ENCODE measurements at regions not wholly inside any gene's neighbourhood (a gene's known extent, or its start where the extent isn't known, plus 50 kb on each side); places are given as distances from the start of the nearest gene placed in this dataset.

DNA sequence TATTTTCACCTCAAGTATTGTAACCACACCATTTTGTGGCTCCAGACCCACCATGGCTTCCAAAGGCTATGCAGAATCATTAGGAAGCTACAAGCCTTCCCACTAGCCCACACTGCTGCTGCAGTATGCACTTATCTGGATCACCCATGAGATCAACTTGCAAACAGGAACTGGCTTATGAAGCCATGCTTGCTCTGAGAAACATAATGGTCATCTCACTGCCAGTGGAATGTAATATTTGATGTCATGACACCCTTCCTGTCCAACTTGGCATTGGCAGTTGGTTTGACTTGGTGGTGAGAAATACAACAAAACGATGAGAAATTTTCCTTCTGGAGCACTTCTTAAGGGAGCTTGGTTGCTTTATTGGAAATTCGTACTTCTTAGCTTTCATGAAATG, 69.3 kb upstream of the FRMD6 start:
- DNase-seq (ENCODE audit: low read depth): no peak

DNA sequence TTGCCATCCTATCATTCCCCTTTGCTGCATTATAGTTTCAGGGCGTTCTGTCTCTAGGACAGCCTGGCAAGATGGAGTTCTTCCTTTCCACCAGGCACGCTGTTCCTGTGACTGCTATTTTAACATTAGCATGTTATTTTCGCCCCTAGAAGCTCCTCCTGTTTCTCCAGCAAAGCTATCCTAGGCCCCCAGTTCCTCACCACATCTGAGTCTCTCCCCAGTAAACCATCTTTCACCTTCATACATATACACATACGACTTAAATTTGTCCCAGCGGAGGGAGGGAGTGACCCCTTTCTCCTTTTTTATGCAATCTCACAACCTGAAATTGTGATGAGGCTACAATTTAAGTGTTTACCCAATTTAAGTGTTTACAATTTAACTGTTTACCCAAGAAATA, 66.7 kb upstream of the FRMD6 start:
- no peak for DNase-seq (ENCODE audit: low read depth)

DNA sequence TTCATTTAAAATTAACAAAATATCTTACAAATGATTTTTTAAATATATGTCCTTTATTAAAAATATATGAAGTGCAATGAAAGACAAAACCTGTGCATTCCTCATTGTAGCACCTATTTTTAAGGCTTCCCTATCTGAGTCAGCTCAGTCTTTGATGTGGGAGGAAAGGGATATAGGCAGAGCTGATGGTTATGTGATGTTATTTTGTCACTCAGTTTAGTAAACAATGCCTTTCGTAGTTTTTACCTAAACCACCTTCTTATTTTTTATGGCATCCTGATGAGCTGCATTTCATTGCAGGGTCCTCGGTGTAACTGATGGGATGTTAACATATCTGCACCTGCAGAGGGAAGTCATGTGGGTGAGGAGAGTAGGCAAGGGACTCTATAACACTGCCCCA, 58.9 kb upstream of the FRMD6 start:
- DNase-seq (ENCODE audit: low read depth): no peak

DNA sequence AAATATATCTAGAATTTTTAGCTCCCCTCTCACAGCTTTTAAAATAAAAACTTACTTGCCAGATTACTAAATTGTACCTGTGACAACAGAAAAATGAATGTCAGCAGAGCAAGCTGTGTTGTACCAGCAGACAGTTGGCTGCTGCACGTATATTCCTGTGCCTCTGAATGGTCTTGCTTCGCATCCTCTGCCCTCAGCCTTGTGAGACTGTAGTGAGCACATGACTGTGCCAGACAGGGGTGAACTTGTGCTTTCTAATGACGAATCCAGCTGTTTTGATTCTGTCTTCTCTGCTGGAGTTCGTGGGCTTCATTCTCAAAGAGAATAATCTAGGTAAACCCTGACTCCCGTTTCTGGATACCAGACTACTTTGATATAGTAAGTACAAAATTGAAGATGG, 58.3 kb upstream of the FRMD6 start:
- no peak for DNase-seq (ENCODE audit: low read depth)

DNA sequence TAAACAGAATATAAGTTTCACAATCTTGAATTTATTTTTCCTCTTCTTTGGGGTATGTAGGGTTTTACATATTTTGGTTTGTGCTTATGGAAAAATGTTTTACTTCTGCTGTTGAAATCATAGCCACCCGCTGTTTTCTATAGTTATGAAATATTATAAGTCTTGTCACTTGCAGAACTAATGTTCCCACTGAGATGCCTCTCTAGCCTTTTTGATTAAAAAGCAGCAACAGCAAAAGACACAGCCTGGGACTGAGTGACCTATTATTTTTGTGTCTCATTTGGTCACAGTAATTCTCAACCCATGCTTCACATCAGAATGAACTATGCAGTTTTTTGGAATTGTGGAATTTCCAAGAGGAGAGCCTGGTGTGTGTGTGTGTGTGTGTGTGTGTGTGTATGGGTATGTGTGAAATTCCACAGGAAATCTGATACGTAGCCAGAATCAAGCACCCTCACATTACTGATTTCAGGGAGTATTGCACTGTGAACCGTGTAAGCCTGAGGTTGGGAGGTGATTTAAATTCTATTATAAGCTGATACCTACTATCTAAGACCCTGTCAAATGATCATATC, 55.7 kb upstream of the FRMD6 start:
- no peak for DNase-seq (ENCODE audit: low read depth)

DNA sequence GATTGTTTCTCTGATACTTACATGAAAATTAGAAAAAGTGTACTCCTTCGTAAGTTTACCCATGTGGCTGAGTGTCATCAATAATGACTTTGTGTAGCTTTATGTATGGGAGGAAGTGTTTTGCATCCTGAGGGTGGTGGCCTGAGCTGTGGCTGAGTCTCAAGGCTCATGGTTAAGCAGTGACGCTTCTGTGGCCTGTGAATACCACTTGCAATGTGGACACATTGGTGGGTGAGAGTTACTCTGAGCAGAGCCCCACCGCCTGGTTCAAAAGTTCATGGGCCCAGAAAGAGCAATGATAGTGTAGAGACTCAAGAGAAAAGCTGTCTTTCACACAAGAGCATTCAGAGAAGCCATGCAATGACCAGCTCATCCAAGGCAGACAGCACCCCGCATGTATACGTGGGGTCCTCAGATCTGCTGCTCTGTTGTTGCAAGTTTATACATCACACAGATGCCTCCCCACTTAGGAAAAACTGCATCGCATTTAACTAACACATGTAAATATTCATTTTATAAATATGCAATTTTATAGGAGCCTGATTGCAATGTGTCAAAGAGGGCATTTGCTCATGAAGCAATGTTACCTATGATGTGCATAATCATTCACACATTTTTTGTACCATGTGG, 55.1 kb upstream of the FRMD6 start:
- no peak for DNase-seq (ENCODE audit: low read depth)

DNA sequence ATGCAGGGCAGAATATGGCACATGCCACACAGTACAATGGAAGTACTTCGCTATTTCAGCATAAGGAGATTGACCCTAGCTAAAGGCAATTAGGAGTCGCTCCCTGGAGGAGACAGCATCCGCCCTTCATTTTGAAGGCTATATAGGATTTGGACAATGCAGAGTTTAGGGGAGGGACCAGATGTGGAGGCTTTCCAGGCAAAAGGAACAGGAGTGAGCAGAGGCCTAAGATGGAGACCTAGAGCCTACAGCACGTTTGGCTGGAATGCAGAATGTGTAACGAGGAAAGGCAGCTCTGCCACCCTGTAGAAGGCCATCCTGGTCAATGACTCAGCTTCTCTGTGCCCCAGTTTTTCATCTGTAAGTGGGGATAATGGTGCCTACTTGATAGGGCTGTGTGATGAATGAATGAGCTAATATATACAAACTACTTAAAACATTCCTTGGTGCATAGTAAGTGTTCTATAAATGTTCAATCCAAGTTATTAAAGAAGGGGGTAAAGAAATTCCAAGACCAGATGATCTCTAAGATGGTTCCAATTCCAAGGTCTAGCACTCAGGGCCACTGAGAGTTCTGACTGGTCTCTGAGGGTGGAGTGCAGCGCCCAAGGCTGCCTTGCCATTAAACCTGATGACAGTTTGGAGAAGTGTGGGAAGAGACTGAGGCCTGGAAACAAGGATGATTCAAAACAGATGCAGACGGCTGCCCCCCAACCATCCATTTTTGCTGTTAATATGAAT, 54.3 kb upstream of the FRMD6 start:
- peak; percentile 35 for DNase-seq (ENCODE audit: low read depth)

DNA sequence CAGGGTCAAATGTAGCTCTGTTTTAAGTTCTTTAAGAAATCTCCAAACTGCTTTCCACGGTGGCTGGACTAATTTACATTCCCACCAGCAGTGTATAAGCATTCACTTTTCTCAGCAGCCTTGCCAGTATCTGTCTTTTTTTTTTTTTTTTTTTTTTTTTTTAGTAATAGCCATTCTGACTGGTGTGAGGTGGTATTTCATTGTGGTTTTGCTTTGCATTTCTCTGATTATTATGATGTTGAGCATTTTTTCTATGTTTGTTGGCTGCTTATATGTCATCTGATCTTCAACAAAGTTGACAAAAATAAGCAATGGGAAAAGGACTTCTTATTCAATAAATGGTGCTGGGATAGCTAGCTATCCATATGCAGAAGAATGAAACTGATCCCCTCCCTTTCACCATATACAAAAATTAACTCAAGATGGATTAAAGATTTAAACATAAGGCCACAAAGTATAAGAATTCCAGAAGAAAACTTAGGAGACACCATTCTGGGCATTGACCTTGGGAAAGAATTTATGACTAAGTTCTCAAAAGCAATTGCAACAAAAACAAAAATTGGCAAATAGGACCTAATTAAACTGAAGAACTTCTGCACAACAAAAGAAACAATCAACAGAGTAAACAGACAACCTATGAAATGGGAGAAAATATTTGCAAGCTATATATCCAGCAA, 52.6 kb upstream of the FRMD6 start:
- peak; percentile 92 for DNase-seq (ENCODE audit: low read depth)

DNA sequence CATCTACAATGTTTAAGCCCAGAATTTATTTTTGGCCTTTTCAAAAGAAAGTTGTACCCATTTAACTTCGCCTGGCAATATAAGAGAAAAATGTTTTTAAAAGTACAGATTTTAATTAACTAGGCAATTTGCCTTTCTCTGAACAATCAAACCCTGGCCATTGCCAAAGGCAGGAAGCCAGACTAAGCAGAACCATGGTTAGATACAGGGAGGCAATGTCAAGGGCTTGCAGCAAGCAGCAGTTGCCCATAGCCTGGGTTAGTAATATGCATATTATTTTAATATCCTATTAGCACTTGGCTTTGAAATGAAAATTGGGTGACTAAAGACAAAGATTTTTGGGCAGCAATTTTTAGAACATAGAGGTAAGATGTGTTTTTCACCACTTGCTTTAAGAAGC, 51.1 kb upstream of the FRMD6 start:
- DNase-seq (ENCODE audit: low read depth): no peak

Data from fibroblast of gingiva (primary cell).